Right cardiac atrium (tissue), 5 donors: ENCODE measurements at regions not wholly inside any gene's neighbourhood (a gene's known extent, or its start where the extent isn't known, plus 50 kb on each side); places are given as distances from the start of the nearest gene placed in this dataset.
A peak's percentile ranks its signal among the peaks of the same experiment; 100 is the strongest.

ENCODE experiments used
- ATAC-seq, 2 donors: fragments of 200-7000 bp; cut with Tn5 transposase; one replicate each; pipeline versions ENCODE4 v1.8.0 to v1.9.1; 2020; ENCODE audit warnings: moderate library complexity in 2 of 2, mild to moderate bottlenecking in 1 of 2
- DNase-seq, 3 donors: peaks; one replicate each; pipeline ENCODE4 v3.0.0-alpha.2; 2020
- H3K27ac ChIP-seq: one replicate; pipeline ENCODE4 v1.5.1; 2013; ENCODE audit warnings: mild to moderate bottlenecking, low read length, control low read depth, moderate library complexity
- H3K27me3 ChIP-seq: one replicate; pipeline ENCODE4 v1.6.1; 2013; ENCODE audit not compliant: control insufficient read depth, insufficient read depth
- H3K4me1 ChIP-seq: one replicate; pipeline ENCODE4 v1.6.1; 2013; ENCODE audit warnings: low read length; ENCODE audit not compliant: control insufficient read depth, insufficient read depth
- H3K4me3 ChIP-seq: one replicate; pipeline ENCODE4 v1.5.1; 2013; ENCODE audit warnings: low read length, control low read depth
- H3K9me3 ChIP-seq: one replicate; pipeline ENCODE4 v1.6.1; 2013; ENCODE audit warnings: low read length; ENCODE audit not compliant: control insufficient read depth
- whole genome bisulfite sequencing: extraction: QIAGEN DNeasy Blood & Tissue Kit; methylation state at CpG from one replicate; pipeline ENCODE4 v1.1.7; 2013; 5-methylcytosine and 5-hydroxymethylcytosine counted together
- intact Hi-C, 4 donors: fragments of 100-400 bp; cut with DNase I; formaldehyde crosslinking; loops; one replicate each; pipeline versions ENCODE4 v1.11.0 to v1.14.0; 2022 to 2023
- donor health status: healthy with polysubstance abuse.
- donor health status: DM: no; HTN: yes; CAD: no.
- donor health status: DM: no; HTN: no; CAD: no.
- donor health status: DM: no; HTN: yes; CAD: no; lungs with severe emphysema.
- donor health status: DM: yes; HTN: yes; CAD: no.

DNA sequence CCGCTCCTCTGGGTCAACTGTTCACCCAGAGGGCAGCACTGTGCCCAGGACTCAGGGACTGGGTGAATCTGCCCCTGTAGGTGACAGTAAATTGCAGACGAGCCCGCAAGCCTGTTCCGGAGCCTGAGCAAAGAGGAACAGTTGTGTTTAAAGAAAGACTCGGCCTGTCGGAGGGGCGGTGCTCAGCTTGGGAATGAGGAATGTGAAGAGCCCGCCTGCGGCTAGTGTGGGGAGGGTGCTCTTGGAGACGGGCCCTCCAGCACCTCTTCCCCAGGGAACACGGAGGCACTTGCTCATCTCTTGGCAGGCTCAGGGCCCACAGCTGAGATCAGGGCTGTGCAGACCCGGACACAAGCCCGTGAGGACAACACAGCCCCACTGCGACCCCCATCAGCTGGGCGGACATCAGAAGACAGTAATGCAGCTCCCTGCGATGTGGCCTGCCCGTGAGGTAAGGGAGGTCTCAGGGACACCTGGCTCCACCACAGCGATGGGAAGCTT is 299.0 kb downstream of the NDUFA10 start:
- Histone ChIP-seq H3K9me3 (no peaks in the 10 kb centered on the region), H3K4me1 (no peaks in the 10 kb centered on the region), H3K27ac (no peak overlapping the region), H3K27me3 (no peaks in the 10 kb centered on the region), H3K4me3 (no peak overlapping the region)
- no peak for ATAC-seq
- intact Hi-C loops: no loop called here
- WGBS: 84% methylated on average over 18 of the region's 18 CpGs
- peak in 1 of 3 donors; percentile 34 for DNase-seq

DNA sequence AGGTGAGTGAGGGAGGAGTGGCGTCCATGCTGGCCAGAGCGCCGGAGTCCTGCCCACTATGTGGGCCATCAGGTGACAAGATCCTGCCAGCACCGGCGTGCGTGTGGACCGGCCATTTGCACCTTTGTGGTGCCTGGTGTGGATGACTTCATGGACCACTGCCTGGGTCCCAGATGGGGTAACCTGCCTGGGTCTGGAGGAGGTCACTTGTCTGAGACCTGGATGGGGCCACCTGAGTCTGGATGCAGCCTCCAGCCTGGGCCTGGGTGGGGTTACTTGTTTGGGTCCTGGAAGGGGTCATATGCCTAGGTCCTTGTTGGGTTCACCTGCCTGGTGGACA is 299.6 kb downstream of the NDUFA10 start:
- H3K27ac ChIP-seq: no peak overlapping the region
- ATAC-seq (no peak), DNase-seq (peak in 1 of 3 donors; percentile 49)
- H3K4me3 ChIP-seq: no peak overlapping the region
- no peaks in the 10 kb centered on the region for H3K4me1 ChIP-seq
- WGBS: 94% methylated on average over 7 of the region's 7 CpGs
- H3K9me3 ChIP-seq: no peaks in the 10 kb centered on the region
- no peaks in the 10 kb centered on the region for H3K27me3 ChIP-seq
- intact Hi-C loops: no loop called here

DNA sequence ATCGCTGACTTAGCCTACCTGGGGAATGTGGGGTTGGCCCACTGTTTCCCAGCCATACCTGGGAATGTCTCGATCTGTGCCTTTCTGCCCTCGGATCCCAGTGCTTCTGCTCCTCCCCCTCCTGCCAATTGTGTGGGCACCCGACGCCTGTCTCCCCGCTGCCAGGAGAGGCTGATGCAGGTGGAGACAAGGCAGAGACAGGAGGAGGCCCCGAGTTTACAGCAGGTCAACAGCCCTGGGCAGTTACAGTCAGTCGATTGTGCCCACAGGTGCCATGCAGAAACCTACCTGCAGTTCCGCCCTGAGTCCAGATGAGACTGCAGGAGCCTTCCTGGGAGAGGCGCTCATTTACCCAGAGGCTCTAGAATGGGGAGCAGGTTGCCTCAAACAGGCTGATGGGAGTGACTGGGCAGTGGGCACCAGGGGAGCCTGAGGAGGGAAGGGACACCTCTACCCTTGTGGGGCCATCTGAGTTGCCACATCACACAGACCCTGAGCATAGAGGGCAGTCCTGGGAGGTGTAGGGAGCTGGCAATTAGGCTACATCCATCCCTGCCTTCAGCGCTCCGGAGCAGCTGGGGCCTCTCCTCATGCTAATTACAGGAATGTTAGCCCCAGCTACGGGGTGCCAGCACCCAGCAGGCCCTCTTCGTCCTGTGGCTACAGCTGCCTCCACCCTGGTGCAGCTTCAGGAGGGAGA is 300.1 kb downstream of the NDUFA10 start:
- DNase-seq (peak in 1 of 3 donors; percentile 27), ATAC-seq (no peak)
- no peak overlapping the region for H3K4me3 ChIP-seq
- no peaks in the 10 kb centered on the region for H3K9me3 ChIP-seq
- H3K4me1 ChIP-seq: no peaks in the 10 kb centered on the region
- no peak overlapping the region for H3K27ac ChIP-seq
- H3K27me3 ChIP-seq: no peaks in the 10 kb centered on the region
- intact Hi-C loops: no loop called here
- WGBS: 88% methylated on average over 14 of the region's 14 CpGs

DNA sequence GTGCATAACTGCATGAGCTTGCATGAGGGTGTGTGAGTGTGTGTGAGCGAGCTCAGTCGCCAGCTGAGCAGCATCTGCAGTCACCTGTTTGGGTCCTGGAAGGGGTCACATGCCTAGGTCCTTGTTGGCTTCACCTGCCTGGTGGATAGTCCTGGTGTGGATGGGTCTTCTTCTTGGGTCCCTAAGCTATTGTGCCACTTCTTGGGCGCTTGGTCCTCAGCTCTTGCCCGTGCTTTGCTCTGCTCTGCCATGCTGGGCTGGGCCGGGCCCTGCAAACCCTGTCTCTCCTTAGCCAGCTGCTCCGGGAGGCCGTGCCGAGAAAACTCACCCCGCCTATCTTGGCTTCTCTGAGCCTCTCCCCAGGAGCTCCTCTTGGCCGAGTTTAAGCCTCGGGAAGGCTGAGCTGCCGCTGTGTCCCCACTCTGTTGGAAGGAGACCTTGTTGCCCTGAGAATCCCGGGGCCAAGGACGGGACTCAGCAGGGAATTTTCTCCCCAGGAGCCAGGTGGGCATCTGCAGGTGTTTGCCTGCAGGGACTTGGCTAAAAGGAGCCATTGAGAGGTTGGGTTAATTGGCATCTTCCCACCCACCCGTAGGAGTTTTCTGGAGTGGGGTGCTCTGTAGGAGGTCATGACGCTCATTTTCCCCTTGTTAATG is 300.8 kb downstream of the NDUFA10 start:
- H3K4me3 ChIP-seq: no peak overlapping the region
- peak in 1 of 2 donors; percentile 9 for ATAC-seq
- intact Hi-C loops: no loop called here

DNA sequence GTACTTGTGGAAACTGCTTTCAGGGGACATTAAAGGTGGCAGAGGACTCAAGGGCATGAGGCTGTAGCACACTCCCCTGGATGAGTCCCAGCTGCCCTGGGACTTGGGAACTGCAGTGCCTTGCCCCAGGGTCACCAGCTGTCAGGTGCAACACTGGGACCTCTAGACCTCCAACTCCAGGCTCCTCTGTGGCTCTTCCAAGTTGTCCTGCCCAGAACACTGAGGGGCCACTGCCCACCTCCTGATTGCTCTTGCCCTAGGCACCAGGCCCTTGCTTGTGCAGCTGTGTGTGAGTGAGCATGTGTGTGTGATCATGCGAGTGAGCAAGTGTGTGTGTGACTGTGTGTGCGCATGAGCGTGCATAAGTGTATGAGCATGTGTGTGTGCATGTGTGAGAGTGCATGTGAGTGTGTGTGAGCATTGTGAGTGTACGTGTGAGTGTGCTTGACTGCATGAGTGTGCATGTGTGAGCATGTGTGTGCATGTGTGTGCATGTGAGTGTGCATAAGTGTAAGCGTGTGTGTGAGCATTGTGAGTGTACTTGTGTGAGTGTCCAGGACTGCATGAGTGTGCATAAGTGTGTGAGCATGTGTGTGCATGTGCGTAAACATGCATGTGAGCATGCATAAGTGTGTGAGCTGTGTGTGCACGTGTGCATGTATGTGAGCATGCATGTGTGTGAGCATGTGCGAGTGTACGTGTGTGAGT is 301.5 kb downstream of the NDUFA10 start:
- 91% methylated on average over 9 of the region's 9 CpGs for WGBS
- H3K4me1 ChIP-seq: no peaks in the 10 kb centered on the region
- H3K9me3 ChIP-seq: no peaks in the 10 kb centered on the region
- ATAC-seq: no peak
- no peak overlapping the region for H3K27ac ChIP-seq
- DNase-seq: peak in 1 of 3 donors; percentile 11
- no peak overlapping the region for H3K4me3 ChIP-seq
- intact Hi-C loops: no loop called here
- H3K27me3 ChIP-seq: no peaks in the 10 kb centered on the region

More for the DNA sequence above, 300.8 kb downstream of the NDUFA10 start:
- 71% methylated on average over 16 of the region's 16 CpGs for WGBS
- no peak overlapping the region for H3K27ac ChIP-seq
- no peaks in the 10 kb centered on the region for H3K4me1 ChIP-seq
- peak; percentile 39 to 66 (median 63) for DNase-seq
- H3K9me3 ChIP-seq: no peaks in the 10 kb centered on the region
- no peaks in the 10 kb centered on the region for H3K27me3 ChIP-seq

DNA sequence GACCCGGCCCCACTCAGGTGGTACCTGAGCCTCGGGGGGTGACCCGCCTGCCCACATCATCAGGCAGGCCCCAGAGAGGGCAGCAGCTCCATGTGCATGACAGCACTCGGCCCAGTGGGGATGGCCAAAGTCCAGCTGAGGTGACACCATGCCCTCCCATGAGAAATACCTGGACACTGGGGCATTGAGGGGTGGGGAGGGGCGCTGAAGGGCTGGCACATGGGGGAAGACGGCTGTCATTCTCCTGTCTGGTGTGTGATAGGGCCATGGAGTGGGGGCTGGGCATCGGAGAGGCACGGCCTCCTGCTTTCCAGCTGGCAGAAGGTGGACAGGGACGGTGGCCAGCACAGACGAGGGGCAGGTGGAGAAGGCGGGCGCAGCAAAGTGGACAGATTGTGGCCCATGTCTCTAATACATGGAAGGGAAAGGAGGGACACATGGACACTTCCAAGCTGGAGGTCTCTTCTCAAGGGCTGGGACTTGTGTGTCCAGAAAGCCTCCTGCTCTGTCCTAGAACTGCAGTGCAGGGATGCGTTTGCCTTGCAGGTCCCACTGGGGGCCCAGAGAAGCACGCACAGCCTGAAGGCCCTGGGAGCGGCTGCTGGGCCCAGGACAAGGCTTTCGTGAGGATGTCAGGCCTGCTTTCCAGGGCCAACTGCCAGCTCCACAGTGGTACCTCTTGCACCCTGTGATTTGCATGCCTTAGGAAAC is 302.2 kb downstream of the NDUFA10 start:
- ATAC-seq (no peak), DNase-seq (peak in 1 of 3 donors; percentile 28)
- WGBS: 92% methylated on average over 16 of the region's 16 CpGs
- H3K27me3 ChIP-seq: no peaks in the 10 kb centered on the region
- H3K9me3 ChIP-seq: no peaks in the 10 kb centered on the region
- no peak overlapping the region for H3K27ac ChIP-seq
- intact Hi-C loops: no loop called here
- no peak overlapping the region for H3K4me3 ChIP-seq
- H3K4me1 ChIP-seq: no peaks in the 10 kb centered on the region

DNA sequence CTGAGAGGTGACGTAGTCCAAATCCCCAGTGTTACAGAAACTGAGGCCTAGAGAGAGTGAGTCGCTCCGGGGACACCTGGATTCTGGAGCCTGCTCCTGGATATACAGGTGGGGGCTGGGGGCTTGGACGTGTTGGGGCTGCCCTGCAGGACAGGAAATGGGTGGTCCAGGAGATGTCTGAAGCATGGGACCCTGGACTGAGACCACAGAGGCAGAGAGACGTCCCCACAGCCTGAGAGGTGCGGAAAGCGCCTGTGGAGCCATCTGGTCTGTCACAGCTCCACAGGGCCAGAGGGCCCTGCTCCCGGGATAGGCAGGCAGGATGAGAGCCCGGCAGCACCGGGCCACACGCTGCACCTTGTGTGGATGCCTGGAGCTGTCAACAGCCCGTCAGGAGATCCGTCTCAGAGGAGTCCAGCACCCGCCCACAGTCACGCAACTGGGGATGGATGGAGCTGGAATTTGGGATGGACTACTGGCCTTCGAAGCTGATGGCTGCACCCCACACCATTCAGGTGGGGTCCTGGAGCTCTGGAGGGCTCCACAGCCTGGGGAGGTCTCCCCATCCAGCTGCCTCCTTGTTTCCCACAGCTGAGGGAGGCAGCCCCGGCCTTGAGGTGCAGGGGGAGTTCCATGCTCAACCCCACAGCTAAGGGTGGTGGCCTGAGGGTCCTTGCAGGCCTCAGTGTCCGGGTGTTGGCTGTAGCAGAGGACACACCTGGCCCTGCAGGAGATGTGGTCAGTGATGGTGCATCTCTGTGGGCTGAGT is 303.0 kb downstream of the NDUFA10 start:
- DNase-seq (peak in 1 of 3 donors; percentile 28), ATAC-seq (no peak)
- intact Hi-C loops: no loop called here
- 80% methylated on average over 18 of the region's 18 CpGs for WGBS
- no peaks in the 10 kb centered on the region for H3K4me1 ChIP-seq
- H3K9me3 ChIP-seq: no peaks in the 10 kb centered on the region
- H3K4me3 ChIP-seq: no peak overlapping the region
- no peaks in the 10 kb centered on the region for H3K27me3 ChIP-seq
- H3K27ac ChIP-seq: no peak overlapping the region

DNA sequence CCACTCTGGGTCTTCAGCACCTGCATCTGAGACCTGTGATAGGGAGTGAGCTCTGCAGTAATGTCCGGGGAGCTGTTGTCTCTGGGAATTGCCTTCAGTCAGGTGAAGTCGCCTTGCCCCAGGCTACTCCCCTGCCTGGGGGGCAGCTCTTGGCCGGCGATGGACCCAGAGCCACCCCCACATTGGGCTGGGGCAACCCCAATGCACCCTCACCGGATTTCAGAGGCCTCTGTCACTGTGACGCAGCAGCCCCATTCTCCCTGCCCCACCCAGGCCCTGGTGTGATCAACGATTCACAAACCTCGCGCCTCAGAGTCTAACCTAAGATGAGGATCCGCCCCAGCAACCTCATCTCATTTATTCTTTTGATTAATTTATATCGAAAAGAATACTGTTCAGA is 303.6 kb downstream of the NDUFA10 start:
- Histone ChIP-seq H3K4me3 (no peak overlapping the region), H3K9me3 (no peaks in the 10 kb centered on the region), H3K4me1 (no peaks in the 10 kb centered on the region), H3K27ac (no peak overlapping the region), H3K27me3 (no peaks in the 10 kb centered on the region)
- ATAC-seq (no peak), DNase-seq (peak in 1 of 3 donors; percentile 29)
- 88% methylated on average over 11 of the region's 11 CpGs for WGBS
- intact Hi-C loops: no loop called here

DNA sequence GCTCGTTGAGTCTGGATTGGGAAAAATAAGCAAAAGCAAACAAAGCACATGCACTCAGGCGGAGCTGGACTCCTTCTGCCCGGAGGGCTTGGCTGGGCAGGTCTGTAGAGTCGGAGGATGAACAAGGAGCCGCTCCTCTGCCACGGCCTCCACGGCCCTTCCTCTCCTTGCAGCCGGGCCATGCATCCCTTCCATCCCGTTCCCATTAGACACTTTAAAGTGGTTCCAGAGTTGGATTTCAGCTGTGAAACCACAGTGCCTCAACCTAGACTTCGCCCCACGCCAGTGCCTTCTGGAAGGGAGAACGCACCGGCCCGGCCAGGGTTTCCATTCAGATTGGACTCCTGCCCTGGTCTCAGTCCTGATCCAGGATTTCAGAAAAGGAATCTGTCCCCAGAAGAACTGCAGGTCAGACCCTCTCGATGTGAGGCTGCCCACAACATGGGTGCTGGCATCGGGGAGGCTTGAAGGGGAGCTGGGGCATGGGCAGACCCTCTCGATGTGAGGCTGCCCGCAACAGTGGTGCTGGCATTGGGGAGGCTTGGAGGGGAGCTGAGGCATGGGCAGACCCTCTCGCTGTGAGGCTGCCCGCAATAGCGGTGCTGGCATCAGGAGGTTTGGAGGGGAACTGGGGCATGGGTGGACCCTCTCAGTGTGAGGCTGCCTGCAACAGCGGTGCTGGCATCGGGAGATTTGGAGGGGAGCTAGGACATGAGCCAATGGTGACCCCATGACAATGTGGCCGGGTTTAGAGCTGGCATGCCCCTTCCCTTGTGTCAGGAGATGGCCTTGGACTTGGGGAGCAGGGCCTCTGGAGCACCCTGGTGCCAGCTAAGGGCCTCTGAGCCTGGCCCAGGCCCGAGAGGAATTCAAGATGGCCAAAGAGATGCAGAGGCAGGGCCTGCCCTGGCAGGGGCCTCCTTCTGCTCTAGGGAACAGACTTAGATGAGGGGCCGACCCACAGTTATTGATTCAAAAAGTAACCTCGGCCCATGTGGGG is 304.5 kb downstream of the NDUFA10 start:
- Histone ChIP-seq H3K27me3 (no peaks in the 10 kb centered on the region), H3K4me1 (no peaks in the 10 kb centered on the region), H3K9me3 (no peaks in the 10 kb centered on the region), H3K27ac (no peak overlapping the region), H3K4me3 (no peak overlapping the region)
- DNase-seq (no peak), ATAC-seq (no peak)
- intact Hi-C loops: no loop called here
- WGBS: 87% methylated on average over 27 of the region's 27 CpGs
